Suprapubic skin (tissue), 4 donors: ENCODE measurements at regions not wholly inside any gene's neighbourhood (a gene's known extent, or its start where the extent isn't known, plus 50 kb on each side); places are given as distances from the start of the nearest gene placed in this dataset.

Experiments
- DNase-seq, 2 donors: peaks; one replicate each; pipeline ENCODE4 v3.0.0-alpha.2; 2019; ENCODE audit warnings: low spot score in 2 of 2
- H3K27ac ChIP-seq: fragments of 200-600 bp; sonication (generic); one replicate; pipeline ENCODE4 v1.5.1; 2019
- H3K27me3 ChIP-seq: fragments of 200-600 bp; sonication (generic); one replicate; pipeline ENCODE4 v1.5.1; 2019
- H3K36me3 ChIP-seq: fragments of 200-600 bp; sonication (generic); one replicate; pipeline ENCODE4 v1.5.1; 2019
- H3K4me1 ChIP-seq: fragments of 200-600 bp; sonication (generic); one replicate; pipeline ENCODE4 v1.5.1; 2019
- H3K4me3 ChIP-seq: fragments of 200-600 bp; sonication (generic); one replicate; pipeline ENCODE4 v1.5.1; 2019; ENCODE audit warnings: mild to moderate bottlenecking
- H3K9me3 ChIP-seq: fragments of 200-600 bp; sonication (generic); one replicate; pipeline ENCODE4 v1.5.1; 2019
- CTCF ChIP-seq, 2 donors: fragments of 200-600 bp in 1 of 2; fragments of 450-650 bp in 1 of 2; sonication (generic) in 1 of 2; IDR thresholded peaks; one replicate each; pipeline ENCODE4 v1.5.1; 2016 to 2019; ENCODE audit warnings: antibody characterized with exemption in 2 of 2, mild to moderate bottlenecking in 1 of 2, moderate library complexity in 1 of 2
- EP300 ChIP-seq: sonication (generic); formaldehyde crosslinking; IDR thresholded peaks from one replicate; pipeline ENCODE4 v1.6.1; 2017; ENCODE audit warnings: antibody characterized with exemption
- POLR2A ChIP-seq, 2 donors: fragments of 450-650 bp; IDR thresholded peaks; one replicate each; pipeline ENCODE4 v1.6.1; 2017; ENCODE audit warnings: antibody characterized with exemption in 2 of 2, mild to moderate bottlenecking in 2 of 2, moderate library complexity in 2 of 2
- POLR2AphosphoS5 ChIP-seq, 3 donors: sonication (generic); formaldehyde crosslinking; IDR thresholded peaks; one replicate each; pipeline ENCODE4 v1.6.1; 2017; ENCODE audit warnings: antibody characterized with exemption in 3 of 3
- WGBS: methylation state at CpG from one replicate; pipeline ENCODE4 v1.1.5; 2018; 5-methylcytosine and 5-hydroxymethylcytosine counted together

GRCh38 chr21:39037807-39038405 lies 145.3 kb downstream of the PSMG1 start:
- no peak for DNase-seq
- H3K4me3 ChIP-seq, result no peak overlapping the region
- no peak overlapping the region for H3K27ac ChIP-seq
- WGBS, result 87% methylated on average over 11 of the region's 11 CpGs
- no peaks in the 10 kb centered on the region for H3K27me3 ChIP-seq
- no peaks in the 10 kb centered on the region for H3K36me3 ChIP-seq
- no peaks in the 10 kb centered on the region for H3K4me1 ChIP-seq
- TF ChIP-seq POLR2A (IDR thresholded peaks at IDR 0.05) (no peak), POLR2AphosphoS5 (IDR thresholded peaks at IDR 0.05) (no peak), EP300 (no peak), CTCF (IDR thresholded peaks at IDR 0.05) (no peak)
- no peaks in the 10 kb centered on the region for H3K9me3 ChIP-seq

- H3K36me3 ChIP-seq, result no peaks in the 10 kb centered on the region
- no peak overlapping the region for H3K4me3 ChIP-seq
- H3K9me3 ChIP-seq, result no peaks in the 10 kb centered on the region
- no peak for DNase-seq
- H3K27me3 ChIP-seq, result no peaks in the 10 kb centered on the region
- WGBS, result 84% methylated on average over 8 of the region's 8 CpGs
- TF ChIP-seq POLR2A (IDR thresholded peaks at IDR 0.05) (no peak), POLR2AphosphoS5 (IDR thresholded peaks at IDR 0.05) (no peak)
- H3K27ac ChIP-seq, result no peak overlapping the region
- no peaks in the 10 kb centered on the region for H3K4me1 ChIP-seq
Measured at GRCh38 chr21:39036581-39036980, 146.7 kb downstream of the PSMG1 start.

GRCh38 chr21:39034590-39035536 lies 148.4 kb downstream of the PSMG1 start:
- Histone ChIP-seq H3K36me3 (no peaks in the 10 kb centered on the region), H3K9me3 (no peaks in the 10 kb centered on the region), H3K4me3 (no peak overlapping the region), H3K4me1 (no peaks in the 10 kb centered on the region), H3K27me3 (no peaks in the 10 kb centered on the region), H3K27ac (no peak overlapping the region)
- 68% methylated on average over 12 of the region's 12 CpGs for WGBS
- DNase-seq, result no peak
- TF ChIP-seq EP300 (no peak), CTCF (IDR thresholded peaks at IDR 0.05) (no peak), POLR2A (IDR thresholded peaks at IDR 0.05) (no peak), POLR2AphosphoS5 (IDR thresholded peaks at IDR 0.05) (no peak)

GRCh38 chr21:39033878-39034589 lies 149.2 kb downstream of the PSMG1 start:
- H3K4me3 ChIP-seq, result no peak overlapping the region
- no peaks in the 10 kb centered on the region for H3K9me3 ChIP-seq
- no peak overlapping the region for H3K27ac ChIP-seq
- H3K36me3 ChIP-seq, result no peaks in the 10 kb centered on the region
- no peaks in the 10 kb centered on the region for H3K27me3 ChIP-seq
- no peaks in the 10 kb centered on the region for H3K4me1 ChIP-seq
- 62% methylated on average over 20 of the region's 22 CpGs for WGBS
- DNase-seq, result no peak
- TF ChIP-seq POLR2AphosphoS5 (IDR thresholded peaks at IDR 0.05) (no peak), CTCF (IDR thresholded peaks at IDR 0.05) (no peak)

- no peaks in the 10 kb centered on the region for H3K36me3 ChIP-seq
- no peak for DNase-seq
- H3K27ac ChIP-seq, result no peak overlapping the region
- H3K4me3 ChIP-seq, result no peak overlapping the region
- WGBS, result 84% methylated on average over 13 of the region's 14 CpGs
- H3K27me3 ChIP-seq, result no peaks in the 10 kb centered on the region
- TF ChIP-seq CTCF (IDR thresholded peaks at IDR 0.05) (no peak), POLR2A (IDR thresholded peaks at IDR 0.05) (no peak), POLR2AphosphoS5 (IDR thresholded peaks at IDR 0.05) (no peak), EP300 (no peak)
- no peaks in the 10 kb centered on the region for H3K4me1 ChIP-seq
- no peaks in the 10 kb centered on the region for H3K9me3 ChIP-seq
Measured at GRCh38 chr21:39029900-39030884, 153.1 kb downstream of the PSMG1 start.
